HCT116 (cell line): ENCODE measurements at regions not wholly inside any gene's neighbourhood (a gene's known extent, or its start where the extent isn't known, plus 50 kb on each side); places are given as distances from the start of the nearest gene placed in this dataset.

Source experiments
- ATAC-seq: fragments of 200-7000 bp; cut with Tn5 transposase; 2 replicates; pipeline ENCODE4 v1.9.1; 2020; ENCODE audit warnings: mild to moderate bottlenecking, moderate library complexity
- BruUV-seq: library from RNA; stranded (reverse); fragments of 400-500 nt; replicated peaks from 2 replicates; lab custom pipeline; 2021; lab: Mats Ljungman, UMichigan
- CTCF ChIA-PET: fragments of 300-600 bp; sonication (Branson Sonifier 250); formaldehyde crosslinking; loops from one replicate; lab custom pipeline; 2021; ENCODE audit warnings: antibody characterized with exemption; lab: Charles Lee
- POLR2A ChIA-PET: fragments of 300-600, 350-600 bp; sonication (Branson Sonifier 250); formaldehyde crosslinking; loops from one replicate; lab custom pipeline; 2021; ENCODE audit warnings: antibody characterized with exemption; lab: Charles Lee
- RAD21 ChIA-PET, 2 experiments: fragments of 300-600 bp; sonication (Branson Sonifier 250); formaldehyde crosslinking; loops; one replicate each; lab custom pipeline; 2023; ENCODE audit warnings: low total read pairs in 2 of 2; ENCODE audit not compliant: uncharacterized antibody in 2 of 2, unreplicated experiment in 2 of 2, low non-redundant PET in 1 of 2; lab: Charles Lee
- DNase-seq: peaks from one replicate; pipeline ENCODE4 v3.0.0-alpha.2; 2010; ENCODE audit warnings: low read depth, low spot score
- H2AFZ ChIP-seq: fragments of 200-600 bp; shearing (Covaris generic), sonication (generic); 2 replicates; pipeline ENCODE4 v1.6.1; 2017; ENCODE audit warnings: low read depth, mixed run types, mixed read lengths, antibody characterized with exemption, low read length; ENCODE audit not compliant: poor library complexity, severe bottlenecking
- H3K27ac ChIP-seq: 2 replicates; pipeline ENCODE4 v1.5.1; 2012; ENCODE audit warnings: low read depth, low read length
- H3K27me3 ChIP-seq: fragments of 200-600 bp; sonication (generic); 2 replicates; pipeline ENCODE4 v1.6.1; 2016; ENCODE audit warnings: mixed run types, low read length, mixed read lengths; ENCODE audit not compliant: insufficient read depth
- H3K36me3 ChIP-seq, 2 experiments: fragments of 200-500 bp in 1 of 2; fragments of 200-600 bp in 1 of 2; sonication (Bioruptor generic) in 1 of 2; sonication (generic) in 1 of 2; 2 replicates each; pipeline versions ENCODE4 v1.5.1 to v1.6.1; 2014 to 2016; ENCODE audit warnings: low read length in 2 of 2, inconsistent platforms in 1 of 2, mixed read lengths in 1 of 2, mixed run types in 1 of 2; ENCODE audit not compliant: insufficient read depth in 2 of 2, control insufficient read depth in 1 of 2
- H3K4me1 ChIP-seq, 2 experiments: fragments of 200-600 bp in 1 of 2; sonication (generic) in 1 of 2; 2 replicates each; pipeline versions ENCODE4 v1.5.1 to v1.6.1; 2012 to 2017; ENCODE audit warnings: low read length in 2 of 2, inconsistent platforms in 1 of 2, mild to moderate bottlenecking in 1 of 2, mixed read lengths in 1 of 2, mixed run types in 1 of 2, moderate library complexity in 1 of 2; ENCODE audit not compliant: insufficient read depth in 2 of 2, control insufficient read depth in 1 of 2
- H3K4me2 ChIP-seq: fragments of 200-600 bp; sonication (generic); 2 replicates; pipeline ENCODE4 v1.6.1; 2017; ENCODE audit warnings: mixed run types, low read length, mixed read lengths
- H3K4me3 ChIP-seq, 2 experiments: fragments of 200-600 bp in 1 of 2; sonication (generic) in 1 of 2; replicated peaks in 1 of 2; 2 replicates each; pipeline ENCODE4 v1.5.1; 2011 to 2016; ENCODE audit warnings: low read length in 2 of 2, control low read depth in 1 of 2, low read depth in 1 of 2, mild to moderate bottlenecking in 1 of 2, mixed read lengths in 1 of 2, mixed run types in 1 of 2
- H3K79me2 ChIP-seq: fragments of 200-600 bp; sonication (generic); 2 replicates; pipeline ENCODE4 v1.6.1; 2017; ENCODE audit warnings: mild to moderate bottlenecking, mixed run types, low read length, moderate library complexity, mixed read lengths; ENCODE audit not compliant: insufficient read depth
- H3K9ac ChIP-seq: fragments of 200-600 bp; sonication (generic); 2 replicates; pipeline ENCODE4 v1.6.1; 2016; ENCODE audit warnings: low read length, mixed read lengths
- H3K9me2 ChIP-seq: fragments of 200-600 bp; sonication (generic), shearing (Covaris generic); 2 replicates; pipeline ENCODE4 v1.6.1; 2017; ENCODE audit warnings: mixed run types, mild to moderate bottlenecking, moderate library complexity; ENCODE audit not compliant: insufficient read depth
- H3K9me3 ChIP-seq, 2 experiments: fragments of 200-500 bp in 1 of 2; fragments of 200-600 bp in 1 of 2; sonication (Bioruptor generic) in 1 of 2; sonication (generic) in 1 of 2; 2 replicates each; pipeline ENCODE4 v1.6.1; 2014 to 2017; ENCODE audit warnings: low read length in 2 of 2, mixed read lengths in 2 of 2, inconsistent platforms in 1 of 2, low read depth in 1 of 2, mild to moderate bottlenecking in 1 of 2, mixed run types in 1 of 2, moderate library complexity in 1 of 2; ENCODE audit not compliant: control insufficient read depth in 1 of 2, insufficient read depth in 1 of 2
- H4K20me1 ChIP-seq: fragments of 200-600 bp; sonication (generic), shearing (Covaris generic); 2 replicates; pipeline ENCODE4 v1.6.1; 2017; ENCODE audit warnings: mixed run types, mild to moderate bottlenecking, moderate library complexity; ENCODE audit not compliant: insufficient read depth
- CTCF ChIP-seq, 3 experiments: fragments of 200-600 bp in 1 of 3; sonication (generic) in 1 of 3; IDR thresholded peaks in 2 of 3; conservative IDR thresholded peaks in 1 of 3; 2 replicates each; pipeline ENCODE4 v1.5.1; 2012 to 2017; ENCODE audit warnings: low read depth in 2 of 3, low read length in 2 of 3, antibody characterized with exemption in 1 of 3, borderline replicate concordance in 1 of 3, control low read depth in 1 of 3, mild to moderate bottlenecking in 1 of 3, mixed read lengths in 1 of 3, mixed run types in 1 of 3, moderate library complexity in 1 of 3; ENCODE audit not compliant: insufficient read depth in 1 of 3
- EGR1 ChIP-seq: IDR thresholded peaks from 2 replicates; pipeline ENCODE4 v1.6.1; 2012; ENCODE audit warnings: low read depth
- EZH2 ChIP-seq: fragments of 200-600 bp; sonication (generic); IDR thresholded peaks from 2 replicates; pipeline ENCODE4 v1.6.1; 2017; ENCODE audit warnings: antibody characterized with exemption, mixed run types
- FOSL1 ChIP-seq: IDR thresholded peaks from 2 replicates; pipeline ENCODE4 v1.6.1; 2012; ENCODE audit warnings: low read depth
- REST ChIP-seq: IDR thresholded peaks from 2 replicates; pipeline ENCODE4 v1.6.1; 2012; ENCODE audit warnings: low read depth
- SP1 ChIP-seq: IDR thresholded peaks from 2 replicates; pipeline ENCODE4 v1.6.1; 2012; ENCODE audit warnings: low read depth
- intact Hi-C: fragments of 100-400 bp; cut with micrococcal nuclease; formaldehyde crosslinking; loops from 2 replicates; pipeline ENCODE4 v1.10.0; 2022

- Histone ChIP-seq H3K9me3 (no peaks in the 10 kb centered on the region), H3K4me2 (no peak overlapping the region), H3K9ac (no peak overlapping the region), H3K36me3 (no peaks in the 10 kb centered on the region), H4K20me1 (no peaks in the 10 kb centered on the region), H3K27me3 (peaks cover 18% of the 10 kb centered on the region), H3K9me2 (no peaks in the 10 kb centered on the region; the same call in 1 of the 2 replicates), H3K79me2 (no peaks in the 10 kb centered on the region), H3K4me1 (no peaks in the 10 kb centered on the region), H2AFZ (no peak overlapping the region), H3K4me3 (no peak overlapping the region), H3K27ac (no peak overlapping the region)
- RAD21 ChIA-PET, result no interaction called here
- DNase-seq, result no peak
- TF ChIP-seq FOSL1 (no peak), SP1 (no peak), EGR1 (no peak), EZH2 (no peak), REST (no peak), CTCF (IDR thresholded peaks at IDR 0.05 in 2 of 3, conservative IDR thresholded peaks at IDR 0.05 in 1 of 3; ENCODE audit: borderline replicate concordance in 1 of 3, insufficient read depth in 1 of 3, low read depth in 2 of 3, low read length in 2 of 3) (no peak)
- no peak for ATAC-seq
- POLR2A ChIA-PET, result no interaction called here
- no TSS peak for BruUV-seq
- intact Hi-C loops, result no loop called here
- CTCF ChIA-PET, result no interaction called here
Observed at GRCh38 chr13:79196366-79196765, 209.7 kb downstream of the RBM26 start.
